OCI-LY7 (cell line): ENCODE measurements at regions not wholly inside any gene's neighbourhood (a gene's known extent, or its start where the extent isn't known, plus 50 kb on each side); places are given as distances from the start of the nearest gene placed in this dataset.
A peak's percentile ranks its signal among the peaks of the same experiment; 100 is the strongest.

ENCODE experiments used
- BruUV-seq: library from RNA; stranded (reverse); fragments of 400-500 nt; replicated peaks from 2 replicates; lab custom pipeline; 2021; lab: Mats Ljungman, UMichigan
- CTCF ChIA-PET: fragments of 300-600 bp; sonication (Branson Sonifier 250); formaldehyde crosslinking; loops from one replicate; lab custom pipeline; 2022; ENCODE audit warnings: antibody characterized with exemption; ENCODE audit not compliant: unreplicated experiment; lab: Charles Lee
- POLR2A ChIA-PET: fragments of 300-600 bp; sonication (Branson Sonifier 250); formaldehyde crosslinking; loops from one replicate; lab custom pipeline; 2022; ENCODE audit warnings: antibody characterized with exemption; lab: Charles Lee
- DNase-seq: peaks from one replicate; pipeline ENCODE4 v3.0.0-alpha.2; 2015; ENCODE audit warnings: low spot score
- H2AFZ ChIP-seq: fragments of 200-600 bp; sonication (generic), shearing (Covaris generic); 2 replicates; pipeline ENCODE4 v1.6.1; 2014; ENCODE audit warnings: mild to moderate bottlenecking, antibody characterized with exemption, low read length, moderate library complexity
- H3K27ac ChIP-seq: fragments of 200-600 bp; sonication (generic); 2 replicates; pipeline ENCODE4 v1.5.1; 2014; ENCODE audit warnings: mixed run types, low read depth, mild to moderate bottlenecking, moderate library complexity, low read length, inconsistent platforms; ENCODE audit not compliant: poor library complexity, severe bottlenecking
- H3K36me3 ChIP-seq: fragments of 200-600 bp; sonication (generic); 2 replicates; pipeline ENCODE4 v1.6.1; 2014; ENCODE audit warnings: mild to moderate bottlenecking, antibody characterized with exemption, low read length, moderate library complexity, mixed read lengths; ENCODE audit not compliant: insufficient read depth
- H3K4me1 ChIP-seq: fragments of 200-600 bp; sonication (generic); 2 replicates; pipeline ENCODE4 v1.5.1; 2014; ENCODE audit warnings: mild to moderate bottlenecking, low read length; ENCODE audit not compliant: insufficient read depth, poor library complexity, severe bottlenecking
- H3K4me2 ChIP-seq: fragments of 200-600 bp; sonication (generic); 2 replicates; pipeline ENCODE4 v1.6.1; 2014; ENCODE audit warnings: mild to moderate bottlenecking, low read length
- H3K4me3 ChIP-seq: fragments of 200-600 bp; sonication (generic); 2 replicates; pipeline ENCODE4 v1.5.1; 2014; ENCODE audit warnings: mild to moderate bottlenecking, low read depth, low read length; ENCODE audit not compliant: poor library complexity, severe bottlenecking
- H3K79me2 ChIP-seq: fragments of 200-600 bp; sonication (generic); 2 replicates; pipeline ENCODE4 v1.6.1; 2016; ENCODE audit warnings: low read depth, mild to moderate bottlenecking, low read length, moderate library complexity, mixed read lengths; ENCODE audit not compliant: insufficient read depth
- H3K9me2 ChIP-seq: fragments of 200-600 bp; sonication (generic); 2 replicates; pipeline ENCODE4 v1.6.1; 2016; ENCODE audit warnings: mild to moderate bottlenecking, low read length, mixed read lengths; ENCODE audit not compliant: insufficient read depth
- H3K9me3 ChIP-seq: fragments of 200-600 bp; sonication (generic); 2 replicates; pipeline ENCODE4 v1.6.1; 2014; ENCODE audit warnings: mild to moderate bottlenecking, mixed run types, low read length, mixed read lengths
- H4K20me1 ChIP-seq: fragments of 200-600 bp; sonication (generic); 2 replicates; pipeline ENCODE4 v1.6.1; 2014; ENCODE audit warnings: mild to moderate bottlenecking, antibody characterized with exemption, low read length, moderate library complexity, mixed read lengths; ENCODE audit not compliant: insufficient read depth
- EZH2phosphoT487 ChIP-seq: fragments of 200-600 bp; sonication (generic); IDR thresholded peaks from 2 replicates; pipeline ENCODE4 v1.6.1; 2018; ENCODE audit warnings: low read depth, borderline replicate concordance, mild to moderate bottlenecking, mixed run types, antibody characterized with exemption, low read length, moderate library complexity, mixed read lengths
- intact Hi-C: fragments of 100-400 bp; cut with micrococcal nuclease; formaldehyde crosslinking; loops from one replicate; pipeline ENCODE4 v1.10.0; 2022; ENCODE audit not compliant: unreplicated experiment
- TF ChIP-seq, protein P1 (sequence below): fragments of 200-600 bp; sonication (generic); conservative IDR thresholded peaks from 2 replicates; pipeline ENCODE4 v1.5.1; 2014; ENCODE audit warnings: mild to moderate bottlenecking, antibody characterized with exemption, low read length, moderate library complexity, mixed read lengths

DNA sequence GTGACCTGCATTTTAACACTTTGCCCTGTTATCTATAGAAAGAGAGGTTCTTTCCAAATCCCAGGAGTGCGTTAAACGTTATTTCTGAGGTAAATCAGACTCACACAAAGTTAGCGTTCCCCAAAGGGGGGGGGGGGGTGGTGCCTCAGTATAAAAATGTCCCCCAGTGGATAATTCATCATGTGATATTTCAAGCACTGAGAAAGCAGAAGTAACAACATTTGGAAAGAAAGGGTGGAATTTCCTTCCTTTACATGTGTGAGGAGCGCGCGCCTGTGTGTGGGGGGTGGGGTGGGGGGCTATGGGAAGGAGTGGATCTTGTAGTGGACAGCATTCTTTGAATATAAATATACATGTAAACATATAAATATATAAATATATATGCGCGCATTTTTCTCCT is 630.9 kb downstream of the NYAP2 start:
- no peak overlapping the region for H2AFZ ChIP-seq
- no peak overlapping the region for H3K27ac ChIP-seq
- no peaks in the 10 kb centered on the region for H3K4me1 ChIP-seq
- no peaks in the 10 kb centered on the region for H4K20me1 ChIP-seq
- no TSS peak for BruUV-seq
- ChIA-PET POLR2A (no interaction called here), CTCF (no interaction called here)
- H3K79me2 ChIP-seq: no peaks in the 10 kb centered on the region
- intact Hi-C loops: no loop called here
- H3K36me3 ChIP-seq: no peaks in the 10 kb centered on the region
- H3K4me3 ChIP-seq: no peak overlapping the region
- H3K9me2 ChIP-seq: no peaks in the 10 kb centered on the region
- no peak overlapping the region for H3K4me2 ChIP-seq
- TF ChIP-seq, protein P1, sequence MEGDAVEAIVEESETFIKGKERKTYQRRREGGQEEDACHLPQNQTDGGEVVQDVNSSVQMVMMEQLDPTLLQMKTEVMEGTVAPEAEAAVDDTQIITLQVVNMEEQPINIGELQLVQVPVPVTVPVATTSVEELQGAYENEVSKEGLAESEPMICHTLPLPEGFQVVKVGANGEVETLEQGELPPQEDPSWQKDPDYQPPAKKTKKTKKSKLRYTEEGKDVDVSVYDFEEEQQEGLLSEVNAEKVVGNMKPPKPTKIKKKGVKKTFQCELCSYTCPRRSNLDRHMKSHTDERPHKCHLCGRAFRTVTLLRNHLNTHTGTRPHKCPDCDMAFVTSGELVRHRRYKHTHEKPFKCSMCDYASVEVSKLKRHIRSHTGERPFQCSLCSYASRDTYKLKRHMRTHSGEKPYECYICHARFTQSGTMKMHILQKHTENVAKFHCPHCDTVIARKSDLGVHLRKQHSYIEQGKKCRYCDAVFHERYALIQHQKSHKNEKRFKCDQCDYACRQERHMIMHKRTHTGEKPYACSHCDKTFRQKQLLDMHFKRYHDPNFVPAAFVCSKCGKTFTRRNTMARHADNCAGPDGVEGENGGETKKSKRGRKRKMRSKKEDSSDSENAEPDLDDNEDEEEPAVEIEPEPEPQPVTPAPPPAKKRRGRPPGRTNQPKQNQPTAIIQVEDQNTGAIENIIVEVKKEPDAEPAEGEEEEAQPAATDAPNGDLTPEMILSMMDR: no peak
- TF ChIP-seq EZH2phosphoT487: no peak
- no peak for DNase-seq
- no peaks in the 10 kb centered on the region for H3K9me3 ChIP-seq

DNA sequence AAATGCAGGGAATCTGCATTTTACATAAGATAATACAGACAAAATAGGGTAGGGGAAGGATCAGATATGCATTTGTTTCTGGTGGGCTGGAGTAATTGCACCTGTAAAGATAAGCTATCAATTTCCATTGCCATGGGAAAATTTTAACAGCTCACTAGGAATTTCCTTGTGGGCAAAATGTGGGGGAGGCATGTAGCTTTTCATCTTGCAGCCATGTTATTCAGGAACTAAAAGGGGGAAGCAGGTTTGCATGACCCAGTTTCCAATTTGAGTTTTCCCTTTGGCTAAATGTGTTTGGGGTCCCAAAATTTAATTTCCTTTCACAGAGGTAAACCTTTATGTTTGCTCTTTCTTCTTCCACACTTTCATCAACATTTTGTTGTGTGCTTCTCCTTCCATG is 624.4 kb downstream of the NYAP2 start:
- BruUV-seq: no TSS peak
- no peak overlapping the region for H3K27ac ChIP-seq
- no peak for DNase-seq
- H3K4me3 ChIP-seq: no peak overlapping the region
- ChIA-PET POLR2A (interaction anchor here (0.5 to 0.7 kb wide), 3 partner anchors 11 to 178 kb away, joined by 3 read pairs; no protein-coding TSS in a partner anchor), CTCF (no interaction called here)
- intact Hi-C loops: no loop called here
- no peak for TF ChIP-seq EZH2phosphoT487
- TF ChIP-seq, protein P1: no peak
- H4K20me1 ChIP-seq: no peaks in the 10 kb centered on the region
- no peaks in the 10 kb centered on the region for H3K9me2 ChIP-seq
- no peaks in the 10 kb centered on the region for H3K79me2 ChIP-seq
- H3K36me3 ChIP-seq: no peaks in the 10 kb centered on the region
- H3K4me2 ChIP-seq: no peak overlapping the region
- H3K4me1 ChIP-seq: no peaks in the 10 kb centered on the region
- no peaks in the 10 kb centered on the region for H3K9me3 ChIP-seq
- H2AFZ ChIP-seq: no peak overlapping the region

DNA sequence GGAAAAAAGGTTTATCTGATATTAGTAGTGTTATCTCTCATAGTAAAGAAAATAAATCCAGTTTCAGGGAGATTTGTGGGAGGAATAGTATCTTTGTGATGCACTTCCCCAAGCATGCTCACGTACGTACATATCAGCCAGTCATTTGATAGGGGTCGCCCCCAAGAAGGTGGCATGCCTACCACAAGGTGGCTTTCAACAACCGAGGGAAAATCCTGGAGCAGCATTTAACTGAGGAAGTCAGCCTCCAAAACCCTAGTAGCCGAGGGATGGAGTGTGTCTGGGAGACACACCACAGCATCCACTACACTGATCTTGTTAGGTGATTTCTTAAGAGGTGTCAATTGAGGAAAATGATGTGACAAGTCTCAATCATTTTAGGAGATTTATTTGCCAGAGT is 623.9 kb downstream of the NYAP2 start:
- ChIA-PET POLR2A (interaction anchor here (0.6 kb wide), 1 partner anchor 63 kb away, joined by 3 read pairs; no protein-coding TSS in a partner anchor), CTCF (no interaction called here)
- H3K9me2 ChIP-seq: no peaks in the 10 kb centered on the region
- H3K4me1 ChIP-seq: no peaks in the 10 kb centered on the region
- DNase-seq: peak; percentile 3
- BruUV-seq: no TSS peak
- H3K79me2 ChIP-seq: no peaks in the 10 kb centered on the region
- no peak overlapping the region for H3K27ac ChIP-seq
- no peaks in the 10 kb centered on the region for H3K36me3 ChIP-seq
- no peak overlapping the region for H3K4me3 ChIP-seq
- TF ChIP-seq, protein P1: no peak
- no peak for TF ChIP-seq EZH2phosphoT487
- no peak overlapping the region for H3K4me2 ChIP-seq
- no peaks in the 10 kb centered on the region for H4K20me1 ChIP-seq
- H2AFZ ChIP-seq: no peak overlapping the region
- H3K9me3 ChIP-seq: no peaks in the 10 kb centered on the region
- intact Hi-C loops: no loop called here
